ENCODE measurements at regions not wholly inside any gene's neighbourhood (a gene's known extent, or its start where the extent isn't known, plus 50 kb on each side); places are given as distances from the start of the nearest gene placed in this dataset.

DNA sequence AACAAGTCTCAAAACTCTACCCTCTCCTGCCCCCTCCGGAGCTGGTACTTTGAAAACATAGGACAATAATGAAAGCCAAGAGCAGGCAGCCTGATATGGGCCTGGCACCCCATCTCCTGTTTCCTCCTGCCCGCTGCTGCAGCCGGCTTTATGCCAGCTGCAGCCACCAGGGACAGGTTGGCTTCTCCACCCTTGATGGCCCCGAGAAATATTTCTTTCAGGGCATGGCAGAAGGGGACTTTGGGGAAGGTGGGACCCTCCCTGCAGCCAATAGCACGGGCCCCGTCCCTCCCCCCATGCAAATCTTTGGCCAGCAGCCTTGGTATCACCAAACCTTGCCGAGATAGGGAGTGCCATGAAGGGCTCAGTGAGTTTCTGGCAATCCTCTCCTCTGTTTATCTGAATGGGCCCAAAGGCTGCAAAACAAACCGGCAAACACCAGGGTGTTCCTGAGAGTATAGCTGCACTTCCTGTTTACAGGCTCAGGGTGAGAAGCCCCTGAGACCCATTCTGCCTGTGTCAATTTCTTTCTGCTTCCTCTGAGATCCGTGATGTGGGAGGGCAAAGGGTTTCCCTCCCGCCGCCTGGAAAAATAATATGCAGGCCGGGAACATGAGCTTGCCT, 73.4 kb upstream of the BOD1 start:
- DNase-seq (ENCODE audit: low read depth): no peak

DNA sequence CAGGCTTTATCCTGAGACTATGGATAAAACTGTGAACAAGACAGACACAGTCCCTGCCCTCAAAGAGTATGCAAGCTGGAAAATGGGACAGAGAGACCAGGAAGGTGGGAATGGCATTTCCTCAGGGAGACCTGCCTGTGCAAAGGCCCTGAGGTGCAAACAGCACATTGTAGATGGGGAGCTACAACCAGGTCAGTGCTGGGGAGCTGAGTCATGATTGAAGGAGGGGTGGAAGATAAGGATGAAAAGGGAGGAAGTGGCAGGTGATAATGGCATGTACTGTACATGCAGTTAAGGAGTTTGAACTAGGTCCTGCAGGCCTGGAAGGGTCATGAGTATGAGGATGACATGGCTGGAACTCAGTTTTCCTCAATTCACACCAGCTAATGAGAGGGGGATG, 75.5 kb upstream of the BOD1 start:
- no peak for DNase-seq (ENCODE audit: low read depth)

DNA sequence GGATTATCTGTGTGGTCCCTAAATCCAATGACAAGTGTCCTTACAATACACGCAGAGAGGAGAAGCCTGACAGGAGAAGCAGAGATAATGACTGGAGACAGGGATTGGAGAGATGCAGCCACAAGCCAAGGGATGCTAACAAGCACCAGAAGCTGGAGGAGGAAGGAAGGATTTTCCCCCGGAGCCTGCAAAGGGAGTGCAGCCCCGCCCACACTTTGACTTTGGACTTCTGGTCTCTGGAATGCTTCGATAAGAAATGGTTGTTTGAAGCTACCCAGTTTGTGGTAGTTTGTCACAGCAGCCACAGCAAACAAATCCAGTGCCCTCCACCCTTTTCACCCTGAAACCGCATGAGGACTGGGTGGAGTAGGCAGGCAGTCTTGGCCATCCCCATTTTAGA, 77.2 kb upstream of the BOD1 start:
- DNase-seq (ENCODE audit: low read depth): no peak

DNA sequence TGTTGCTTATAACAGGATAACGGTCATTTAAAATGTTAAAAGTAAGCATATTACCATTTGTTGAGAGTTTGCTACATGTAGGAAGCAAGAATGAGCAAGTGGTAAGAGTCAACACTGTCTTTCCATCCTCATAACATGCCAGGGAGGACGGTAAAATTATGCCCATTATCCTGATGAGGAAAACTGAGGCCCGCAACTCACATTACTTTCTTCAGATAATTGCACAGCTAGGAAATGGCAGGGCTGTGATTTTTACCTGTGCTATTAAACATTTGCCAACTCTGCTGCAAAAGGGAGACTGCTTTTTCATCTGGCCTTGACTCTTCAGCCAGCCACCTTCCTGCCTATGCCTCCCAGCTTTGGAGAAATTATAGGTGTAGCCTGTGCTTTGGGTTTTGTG, 79.8 kb upstream of the BOD1 start:
- no peak for DNase-seq (ENCODE audit: low read depth)

DNA sequence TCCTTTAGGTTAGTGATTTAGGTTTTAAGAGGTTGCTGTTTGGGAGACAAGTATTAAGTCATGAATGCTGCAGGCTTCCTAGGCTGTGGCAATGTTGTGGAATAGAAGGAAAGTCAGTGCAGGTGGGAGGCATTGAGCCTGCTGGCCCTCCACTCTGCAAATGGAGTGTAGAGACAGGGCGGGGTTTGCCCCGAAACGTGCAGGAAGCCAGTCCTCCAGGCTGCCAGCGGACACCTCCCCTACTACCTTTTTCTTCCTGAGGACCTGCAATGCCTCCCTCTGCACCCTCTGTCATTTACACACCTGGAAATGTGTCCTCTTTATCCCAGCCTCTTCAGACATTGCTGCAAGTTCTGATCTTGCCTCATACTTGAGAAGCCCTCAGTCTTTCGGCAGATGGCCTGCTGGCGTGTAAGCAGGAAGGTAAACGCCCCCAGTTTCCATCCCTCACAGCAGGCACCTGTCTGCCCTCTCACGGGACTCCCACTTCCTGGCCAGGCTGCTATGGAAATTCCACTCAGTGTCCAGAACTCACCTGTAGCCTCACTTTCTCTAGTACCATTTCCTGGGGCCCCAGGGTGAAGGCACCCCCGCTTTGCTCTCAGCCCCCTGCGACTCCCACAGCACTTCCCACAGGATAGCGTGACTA, 81.6 kb upstream of the BOD1 start:
- no peak for DNase-seq (ENCODE audit: low read depth)

DNA sequence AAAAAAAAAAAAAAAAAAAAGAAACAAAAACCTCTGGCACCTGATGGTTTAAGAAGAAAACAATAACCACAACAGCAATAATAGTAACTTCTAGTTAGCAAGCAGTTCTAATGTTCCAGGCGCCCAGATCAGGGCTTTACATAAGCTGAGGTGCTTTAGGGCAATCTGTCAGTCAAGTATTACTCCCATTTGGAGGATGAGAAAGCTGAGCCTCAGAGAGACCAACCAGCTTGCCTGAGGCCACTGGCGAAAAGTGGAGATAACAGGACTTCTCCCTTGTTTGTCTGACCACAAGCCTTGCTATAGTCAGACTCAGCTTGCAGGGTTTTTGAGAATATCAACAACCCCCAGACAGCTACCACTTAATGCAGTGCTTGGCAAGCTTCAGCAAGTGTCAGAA, 83.5 kb upstream of the BOD1 start:
- no peak for DNase-seq (ENCODE audit: low read depth)

DNA sequence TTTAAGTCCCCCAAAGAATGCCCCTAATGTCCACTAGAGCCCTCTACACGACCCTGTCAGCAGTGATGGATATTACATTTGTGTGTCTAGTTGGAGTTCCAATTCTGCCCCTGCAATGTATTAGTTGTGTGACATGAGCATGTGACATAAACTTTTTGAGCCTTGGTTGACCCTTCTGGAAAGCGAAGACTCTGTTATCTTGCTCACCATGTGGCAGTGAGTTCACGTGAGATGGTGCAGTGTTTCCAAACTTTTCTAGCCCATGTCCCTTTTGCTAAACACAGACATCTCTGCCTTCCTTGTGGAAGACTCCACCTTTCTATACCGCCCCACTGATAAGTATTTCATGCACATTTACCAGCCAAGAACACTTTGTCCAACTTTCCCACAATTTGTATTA, 87.0 kb upstream of the BOD1 start:
- no peak for DNase-seq (ENCODE audit: low read depth)

DNA sequence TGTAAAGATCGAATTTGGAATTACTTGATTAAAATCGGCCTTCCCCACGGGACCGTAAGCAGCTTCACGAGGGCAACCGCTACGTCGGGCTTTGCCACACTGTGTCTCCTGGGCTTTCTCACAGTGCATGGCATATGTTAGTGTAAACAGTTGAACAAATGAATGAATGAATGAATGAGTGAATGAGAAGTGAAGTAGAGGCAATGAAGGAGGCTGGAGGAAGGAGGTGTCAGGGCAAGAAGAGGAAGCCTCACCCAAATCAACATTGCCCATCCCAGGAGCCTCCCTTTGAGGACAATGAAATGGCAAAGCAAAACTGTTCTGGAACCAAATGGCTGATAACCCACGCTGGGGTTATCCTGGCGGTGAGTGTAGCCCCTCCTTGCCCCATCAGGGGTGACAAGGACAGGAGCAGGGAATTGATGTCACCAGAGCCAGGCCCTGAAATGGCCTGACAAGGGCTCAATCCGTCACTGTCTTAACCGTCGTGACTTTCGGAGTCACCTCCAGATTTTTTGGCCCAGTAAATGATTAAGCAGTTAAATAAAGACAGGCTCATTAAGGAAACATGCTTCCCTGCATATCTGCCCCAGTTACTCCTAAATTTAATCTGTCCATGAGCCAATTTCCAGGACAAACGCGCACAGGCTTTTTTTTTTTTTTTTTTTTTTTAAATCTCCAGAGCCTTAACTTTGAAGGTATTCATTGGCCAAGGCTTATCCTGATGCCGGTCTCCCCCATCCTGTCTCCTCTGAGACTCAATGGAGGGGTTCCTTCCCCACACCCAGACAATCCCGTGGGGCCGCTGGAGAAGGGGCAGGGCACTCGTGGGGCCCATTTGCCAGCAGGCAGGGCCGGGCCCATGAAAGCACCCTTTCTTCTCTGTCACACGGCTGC, 88.4 kb upstream of the BOD1 start:
- no peak for DNase-seq (ENCODE audit: low read depth)

DNA sequence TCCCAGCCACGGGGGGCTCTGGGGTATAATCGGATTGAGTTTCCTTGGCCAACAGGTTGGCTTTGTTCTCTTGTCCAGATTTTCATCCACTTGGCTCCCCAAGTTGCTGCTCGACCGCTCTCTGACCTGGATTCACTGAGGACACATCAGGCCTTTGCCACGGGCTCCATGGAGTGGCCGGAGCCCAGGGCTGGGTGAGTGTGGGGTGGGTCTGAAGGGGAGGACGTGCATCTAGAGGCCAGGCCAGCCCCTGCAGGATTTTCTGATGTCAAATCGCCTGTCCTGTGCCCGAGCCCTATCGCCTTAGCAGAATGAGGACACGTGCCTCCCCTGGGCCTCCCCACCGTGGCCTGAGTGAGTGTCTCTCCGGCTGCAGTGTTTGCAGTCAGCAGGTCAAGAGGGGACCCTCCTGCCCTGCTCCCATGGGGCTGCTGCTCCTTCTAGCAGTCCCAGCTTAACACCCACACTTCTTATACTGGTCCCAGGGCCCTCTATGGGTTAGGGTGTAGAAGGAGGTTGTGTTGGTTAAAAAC, 89.1 kb upstream of the BOD1 start:
- DNase-seq (ENCODE audit: low read depth): no peak

DNA sequence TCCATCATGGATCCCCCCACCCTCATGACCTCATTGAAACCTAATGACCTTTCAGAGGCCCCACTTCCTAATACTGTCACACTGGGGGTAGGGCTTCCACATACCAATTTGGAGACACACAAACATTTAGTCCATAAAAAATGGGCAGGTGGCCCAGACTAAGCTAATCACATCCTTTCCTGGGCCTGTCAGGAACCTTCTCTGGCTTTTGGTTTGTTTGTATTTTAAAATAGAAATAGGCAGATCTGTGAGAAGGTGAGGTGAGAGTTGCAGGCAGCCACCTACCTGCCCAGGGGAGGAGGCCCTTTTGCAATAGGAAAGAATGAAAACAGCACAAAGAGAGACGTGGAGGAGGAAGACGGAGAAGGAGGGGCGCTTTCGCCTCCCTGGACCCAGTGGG, 90.2 kb upstream of the BOD1 start:
- DNase-seq (ENCODE audit: low read depth): no peak

DNA sequence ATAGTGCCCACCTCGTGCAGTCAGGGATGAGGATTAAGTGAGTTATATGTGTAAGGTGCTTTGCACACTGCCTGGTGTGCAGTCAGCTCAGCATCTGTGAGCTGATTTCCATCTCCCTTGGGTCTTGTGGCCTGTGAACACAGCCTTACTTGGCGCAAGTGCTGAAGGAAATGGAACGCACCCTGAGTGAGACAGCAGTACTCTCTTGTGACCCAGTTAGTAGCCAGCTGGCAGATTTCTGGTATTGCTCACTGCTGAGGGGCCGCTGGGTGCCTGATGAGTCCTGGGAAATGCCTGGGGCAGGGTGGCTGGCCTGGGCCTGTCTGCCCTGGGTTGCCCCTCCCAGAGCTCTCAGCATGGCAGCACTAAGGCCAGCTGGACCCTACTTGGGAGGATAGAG, 90.9 kb upstream of the BOD1 start:
- peak; percentile 78 for DNase-seq (ENCODE audit: low read depth)

DNA sequence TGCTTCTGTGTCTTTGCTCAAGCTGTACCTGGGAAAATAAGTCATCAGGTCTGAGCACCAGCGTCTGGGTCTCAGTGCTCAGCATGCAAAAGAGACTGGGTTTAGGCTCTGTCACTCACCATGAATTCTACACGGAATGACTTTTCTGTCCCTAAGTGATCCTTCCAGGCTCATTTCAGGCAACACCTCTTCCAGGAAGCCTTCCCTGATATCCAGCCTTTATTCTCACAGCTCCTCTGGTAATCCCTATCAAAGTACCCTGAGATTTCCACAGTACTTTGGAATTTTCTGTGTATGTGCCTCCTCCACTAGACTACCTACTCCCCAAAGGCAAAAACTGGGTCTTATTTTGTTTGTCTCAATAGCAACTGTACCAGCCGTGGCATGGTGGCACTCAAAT, 92.7 kb upstream of the BOD1 start:
- no peak for DNase-seq (ENCODE audit: low read depth)

DNA sequence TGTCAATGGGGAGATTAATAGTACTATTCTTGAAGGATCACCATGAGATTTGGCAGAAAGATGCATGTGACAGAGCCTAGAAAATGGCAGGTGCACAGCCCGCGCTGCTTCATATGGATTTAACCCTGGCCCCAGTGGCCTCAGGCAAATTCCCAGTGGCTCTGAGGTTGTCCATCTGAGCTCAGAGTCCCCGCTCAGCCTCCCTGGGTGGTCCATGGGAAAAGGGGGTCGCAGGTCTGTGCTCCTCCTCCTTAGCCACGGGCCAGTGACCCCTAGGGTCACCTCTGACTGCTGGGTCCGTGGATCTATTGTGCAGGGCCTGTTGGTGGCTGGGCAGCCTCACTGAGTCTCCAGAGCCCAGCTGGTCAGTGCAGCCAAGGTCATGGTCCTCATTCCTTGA, 93.3 kb upstream of the BOD1 start:
- no peak for DNase-seq (ENCODE audit: low read depth)

DNA sequence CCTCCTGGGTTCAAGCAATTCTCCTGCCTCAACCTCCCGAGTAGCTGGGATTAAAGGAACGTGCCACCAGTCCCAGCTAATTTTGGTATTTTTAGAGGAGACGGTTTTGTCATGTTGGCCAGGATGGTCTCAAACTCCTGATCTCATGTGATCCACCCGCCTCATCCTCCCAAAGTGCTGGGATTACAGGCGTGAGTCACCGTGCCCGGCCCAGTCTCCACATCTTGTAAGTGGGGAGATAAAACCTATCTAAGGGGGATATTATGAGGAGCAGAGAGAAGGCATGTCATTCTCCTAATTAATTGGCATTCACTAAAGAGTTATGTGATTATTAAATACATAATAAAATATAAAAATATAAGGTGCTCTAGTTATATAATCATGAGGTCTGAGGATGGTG, 94.1 kb upstream of the BOD1 start:
- DNase-seq (ENCODE audit: low read depth): no peak

DNA sequence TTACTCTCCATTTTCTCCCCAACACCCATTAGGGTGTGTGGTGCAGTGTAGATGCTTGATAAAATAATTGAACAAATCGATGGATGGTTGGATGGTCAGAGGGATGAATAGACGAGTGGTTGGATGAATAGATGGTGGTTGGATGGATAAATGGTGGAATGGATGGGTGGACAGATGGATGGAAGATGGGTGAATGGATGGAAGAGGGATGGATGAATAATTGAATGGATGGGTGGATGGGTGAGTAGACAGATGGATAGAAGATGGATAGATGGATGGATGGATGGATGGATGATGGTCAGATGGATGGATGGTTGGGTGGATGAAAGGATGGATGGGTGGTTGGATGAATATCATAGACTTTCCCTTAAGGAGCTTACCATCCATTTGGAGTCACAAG, 95.0 kb upstream of the BOD1 start:
- no peak for DNase-seq (ENCODE audit: low read depth)

DNA sequence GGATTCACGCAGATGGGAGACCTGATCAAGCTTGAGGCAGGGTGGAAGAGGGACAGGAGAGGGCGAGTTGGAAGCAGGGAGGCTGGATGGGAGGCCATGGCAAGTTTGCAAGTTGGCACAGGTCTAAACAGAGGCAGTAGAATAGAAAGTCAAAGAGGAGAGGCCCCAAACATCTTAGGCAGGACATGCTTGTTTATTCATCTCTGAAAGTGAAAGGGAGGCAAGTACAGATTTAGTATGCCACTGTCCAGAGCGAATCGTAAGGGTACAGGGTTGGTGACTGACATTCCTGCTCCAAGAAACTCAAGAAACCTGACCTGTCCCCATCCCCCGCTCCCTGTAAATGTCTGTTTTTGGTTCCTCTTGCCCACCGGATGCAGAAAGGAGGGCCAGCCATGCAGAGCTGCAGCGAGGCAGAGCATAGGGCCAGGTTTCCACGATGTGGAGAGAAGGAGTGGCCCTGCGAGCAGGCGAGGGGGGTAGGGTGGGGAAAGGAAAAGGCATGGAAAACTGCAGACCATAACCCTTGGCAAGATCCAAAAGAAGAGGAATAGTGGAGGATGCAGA, 96.2 kb upstream of the BOD1 start:
- no peak for DNase-seq (ENCODE audit: low read depth)

DNA sequence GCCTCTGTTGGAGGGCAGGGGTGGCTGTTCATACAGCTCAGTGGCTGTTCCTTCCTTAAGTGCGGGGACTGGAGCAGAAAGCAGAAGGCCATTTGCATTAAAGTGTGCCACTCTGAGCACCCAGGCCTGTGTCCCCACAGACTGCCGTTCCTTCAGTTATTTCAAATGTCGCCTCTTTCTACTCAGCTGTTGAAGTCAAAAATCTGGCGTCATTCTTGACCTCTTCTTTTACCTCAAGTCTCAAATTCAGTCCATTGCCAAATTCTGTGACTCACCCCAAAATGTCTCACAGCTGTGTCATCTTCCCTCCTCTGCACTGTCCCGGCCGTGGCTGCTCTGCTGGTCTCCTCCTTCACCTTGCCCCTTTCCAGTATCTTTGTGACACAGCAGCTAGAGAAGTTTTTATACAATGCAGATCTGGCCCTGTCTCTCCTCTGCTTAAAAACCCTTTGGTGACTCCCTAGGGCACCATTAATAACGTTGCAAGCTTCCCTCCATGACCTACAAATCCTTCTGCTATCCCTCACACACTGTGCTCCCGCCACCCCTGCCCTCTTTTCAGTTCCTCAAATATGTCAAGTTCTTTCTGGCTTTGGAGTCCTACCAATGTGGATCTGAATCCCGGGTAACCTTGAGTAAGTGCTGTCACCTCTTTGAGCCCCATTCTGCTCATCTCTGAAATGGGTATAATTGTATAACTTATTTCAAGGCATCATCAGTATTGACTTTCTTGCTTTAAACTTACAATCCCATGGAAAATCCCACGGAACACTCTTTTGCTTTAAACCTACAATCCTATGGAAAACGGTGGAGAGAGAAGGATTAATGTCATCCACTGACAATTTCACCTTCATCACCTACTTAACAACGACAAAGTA, 98.3 kb upstream of the BOD1 start:
- DNase-seq (ENCODE audit: low read depth): peak; percentile 70

DNA sequence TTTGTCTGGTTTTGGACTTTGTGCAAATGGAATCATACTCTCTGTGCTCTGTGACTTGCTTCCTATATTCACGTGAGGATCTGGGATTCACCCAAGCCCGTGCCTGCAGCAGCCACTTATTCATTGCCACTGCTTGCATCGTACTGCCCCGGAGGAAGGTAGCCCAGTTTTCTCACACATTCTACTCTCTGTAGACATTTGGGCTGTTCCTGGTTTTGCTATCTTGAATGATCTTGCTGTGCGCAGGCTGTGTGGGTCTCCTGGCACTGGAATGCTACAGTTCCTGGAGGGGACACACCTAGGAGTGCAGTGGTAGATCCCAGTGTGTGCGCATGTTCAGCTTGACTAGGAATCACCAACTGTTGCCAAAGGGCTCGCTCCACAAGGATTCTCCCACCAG, 99.2 kb upstream of the BOD1 start:
- no peak for DNase-seq (ENCODE audit: low read depth)

DNA sequence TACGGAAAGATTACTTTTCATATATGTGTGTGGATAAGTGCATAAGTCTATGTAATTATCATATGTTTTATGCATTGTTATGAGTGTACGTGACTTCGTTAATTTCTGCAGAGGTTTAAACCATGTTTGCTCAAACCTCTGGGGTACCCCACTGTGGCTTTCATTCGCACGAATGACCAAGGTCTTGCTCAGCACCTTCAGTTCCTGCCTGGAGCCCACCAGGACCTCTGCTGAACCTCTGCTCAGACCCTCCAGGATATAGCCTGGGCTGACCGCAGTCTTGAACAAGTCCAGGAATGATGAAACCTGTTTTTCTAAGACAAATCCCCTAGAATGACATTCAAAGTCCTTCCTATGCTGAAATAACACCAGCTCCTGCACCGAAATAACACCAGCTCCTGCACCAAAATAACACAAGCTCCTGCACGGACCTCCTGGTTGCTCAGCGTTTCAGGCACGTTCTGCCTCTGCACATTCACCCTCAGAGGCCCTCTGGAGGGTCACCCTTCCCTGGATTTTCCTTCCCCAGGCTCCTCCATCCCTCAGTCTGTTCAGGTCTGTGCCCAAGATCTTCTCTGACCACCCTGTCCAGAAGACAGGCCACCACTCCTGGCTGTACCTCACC, 99.7 kb upstream of the BOD1 start:
- DNase-seq (ENCODE audit: low read depth): no peak

DNA sequence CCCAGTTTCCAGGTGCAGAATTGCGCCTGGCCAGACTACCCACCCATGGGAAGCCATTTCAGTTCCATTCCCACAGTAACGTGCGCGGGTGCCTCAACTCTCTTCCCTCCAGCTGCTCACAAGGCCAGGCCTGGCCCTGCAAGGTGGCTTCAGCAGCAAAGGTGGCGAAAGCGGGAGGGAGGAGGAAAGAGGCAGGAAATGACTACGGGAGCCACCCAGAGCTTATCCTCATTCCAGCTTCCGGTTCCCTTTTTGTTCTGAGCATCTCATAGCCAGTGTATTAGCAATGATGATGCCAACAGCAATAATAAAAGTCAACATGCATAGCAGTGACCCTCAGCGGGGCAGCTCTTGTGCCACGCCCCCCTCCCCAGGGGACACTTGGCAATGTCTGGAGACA, 101.5 kb upstream of the BOD1 start:
- DNase-seq (ENCODE audit: low read depth): no peak

DNA sequence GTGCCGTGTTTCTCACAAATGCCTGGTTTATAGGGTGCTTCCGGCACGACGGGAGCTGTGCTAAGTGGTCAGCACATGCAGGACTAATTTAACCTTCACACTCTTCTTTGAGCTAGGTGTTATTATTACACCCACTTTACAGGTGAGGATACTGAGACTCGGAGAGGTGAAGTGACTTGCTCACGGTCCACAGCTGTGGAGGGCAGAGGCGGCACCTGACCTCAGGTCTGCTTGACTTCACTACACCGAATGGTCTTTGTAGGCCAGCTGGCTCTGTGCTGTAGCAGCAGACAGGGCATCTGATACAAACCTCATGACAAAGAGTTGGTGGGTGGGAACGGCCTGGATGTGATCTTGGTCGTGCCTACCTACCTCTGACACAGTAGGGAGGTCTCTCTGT, 102.0 kb upstream of the BOD1 start:
- no peak for DNase-seq (ENCODE audit: low read depth)

All from GM04503 (cell line).